SK-N-SH (cell line): ENCODE measurements at regions not wholly inside any gene's neighbourhood (a gene's known extent, or its start where the extent isn't known, plus 50 kb on each side); places are given as distances from the start of the nearest gene placed in this dataset.

ENCODE experiments used
- CTCF ChIP-seq: fragments of 200-600 bp; sonication (generic); IDR thresholded peaks from 2 replicates; pipeline ENCODE4 v1.6.1; 2017; ENCODE audit warnings: antibody characterized with exemption, mild to moderate bottlenecking, moderate library complexity
- EP300 ChIP-seq, 2 experiments: IDR thresholded peaks; 2 replicates each; pipeline versions ENCODE4 v1.4.0 to v1.6.1; 2012; ENCODE audit warnings: borderline replicate concordance in 1 of 2, low read depth in 1 of 2, low read length in 1 of 2
- EZH2phosphoT487 ChIP-seq: fragments of 200-600 bp; sonication (generic); IDR thresholded peaks from 2 replicates; pipeline ENCODE4 v1.6.1; 2017; ENCODE audit warnings: low read depth, mixed run types, mild to moderate bottlenecking, antibody characterized with exemption, moderate library complexity, borderline replicate concordance
- FOXM1 ChIP-seq: IDR thresholded peaks from 2 replicates; pipeline ENCODE4 v1.4.0; 2012; ENCODE audit warnings: low read depth, mild to moderate bottlenecking
- GABPA ChIP-seq: IDR thresholded peaks from 2 replicates; pipeline ENCODE4 v1.4.0; 2012; ENCODE audit warnings: low read depth, mild to moderate bottlenecking
- JUND ChIP-seq: IDR thresholded peaks from 2 replicates; pipeline ENCODE4 v1.4.0; 2012
- MAX ChIP-seq: IDR thresholded peaks from 2 replicates; pipeline ENCODE4 v1.4.0; 2012; ENCODE audit warnings: low read depth
- NRF1 ChIP-seq: IDR thresholded peaks from 2 replicates; pipeline ENCODE4 v1.6.1; 2012; ENCODE audit warnings: low read depth, mild to moderate bottlenecking, low read length
- POLR2AphosphoS5 ChIP-seq: IDR thresholded peaks from 2 replicates; pipeline ENCODE4 v1.6.1; 2012; ENCODE audit warnings: low read depth, low read length
- RAD21 ChIP-seq: IDR thresholded peaks from 2 replicates; pipeline ENCODE4 v1.6.1; 2012; ENCODE audit warnings: mild to moderate bottlenecking, low read length
- SMC3 ChIP-seq: IDR thresholded peaks from 2 replicates; pipeline ENCODE4 v1.6.1; 2012; ENCODE audit warnings: low read depth, low read length, improper control_type of control experiment
- TCF12 ChIP-seq: IDR thresholded peaks from 2 replicates; pipeline ENCODE4 v1.4.0; 2012

- TF ChIP-seq CTCF (no peak), JUND (no peak), EP300 (IDR thresholded peaks at IDR 0.05; ENCODE audit: borderline replicate concordance in 1 of 2, low read depth in 1 of 2, low read length in 1 of 2) (no peak), RAD21 (no peak), NRF1 (no peak), TCF12 (no peak), EZH2phosphoT487 (no peak), POLR2AphosphoS5 (no peak), MAX (no peak), FOXM1 (no peak), SMC3 (no peak), GABPA (no peak)
These were observed 223.4 kb downstream of the COX7C start for GRCh38 chr5:86841000-86841644.
